ENCODE measurements at regions not wholly inside any gene's neighbourhood (a gene's known extent, or its start where the extent isn't known, plus 50 kb on each side); places are given as distances from the start of the nearest gene placed in this dataset.

DNA sequence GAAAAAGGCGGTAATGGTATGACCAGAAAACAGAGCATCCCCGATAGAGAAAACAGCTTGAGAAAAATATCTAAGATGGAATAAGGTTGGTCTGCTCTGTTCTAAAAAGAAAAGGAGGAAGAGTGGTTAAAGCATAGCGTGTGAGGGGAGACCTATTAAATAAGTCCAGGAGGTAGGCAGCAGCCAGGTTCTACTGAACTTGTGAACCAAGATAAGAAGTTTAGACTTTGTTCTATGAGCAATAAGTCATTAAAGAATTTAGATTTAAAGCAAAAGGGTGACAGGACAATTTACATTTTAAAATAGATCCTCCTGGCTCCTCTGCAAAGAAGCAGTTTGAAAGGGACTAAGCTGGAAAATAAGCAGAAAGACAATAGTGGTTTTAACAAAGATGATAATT lies 81.3 kb upstream of the COX7C start:
- TF ChIP-seq, protein P1, sequence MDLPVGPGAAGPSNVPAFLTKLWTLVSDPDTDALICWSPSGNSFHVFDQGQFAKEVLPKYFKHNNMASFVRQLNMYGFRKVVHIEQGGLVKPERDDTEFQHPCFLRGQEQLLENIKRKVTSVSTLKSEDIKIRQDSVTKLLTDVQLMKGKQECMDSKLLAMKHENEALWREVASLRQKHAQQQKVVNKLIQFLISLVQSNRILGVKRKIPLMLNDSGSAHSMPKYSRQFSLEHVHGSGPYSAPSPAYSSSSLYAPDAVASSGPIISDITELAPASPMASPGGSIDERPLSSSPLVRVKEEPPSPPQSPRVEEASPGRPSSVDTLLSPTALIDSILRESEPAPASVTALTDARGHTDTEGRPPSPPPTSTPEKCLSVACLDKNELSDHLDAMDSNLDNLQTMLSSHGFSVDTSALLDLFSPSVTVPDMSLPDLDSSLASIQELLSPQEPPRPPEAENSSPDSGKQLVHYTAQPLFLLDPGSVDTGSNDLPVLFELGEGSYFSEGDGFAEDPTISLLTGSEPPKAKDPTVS (IDR thresholded peaks at IDR 0.05; ENCODE audit: low read depth, low read length): no peak
- TF ChIP-seq NRF1 (conservative IDR thresholded peaks at IDR 0.05; ENCODE audit: low read depth, low read length) (no peak), ZNF207 (IDR thresholded peaks at IDR 0.05; ENCODE audit: borderline replicate concordance) (no peak), POLR2A (IDR thresholded peaks at IDR 0.05; ENCODE audit: low read depth, low read length) (no peak), CHD2 (IDR thresholded peaks at IDR 0.05; ENCODE audit: borderline replicate concordance, low read depth, low read length) (no peak), GATAD2B (conservative IDR thresholded peaks at IDR 0.05; ENCODE audit: low read depth) (no peak), ZNF217 (IDR thresholded peaks at IDR 0.05) (no peak), ZBED1 (IDR thresholded peaks at IDR 0.05; ENCODE audit: borderline replicate concordance) (no peak), RFX5 (IDR thresholded peaks at IDR 0.05; ENCODE audit: low read depth, low read length) (no peak), KAT2A (conservative IDR thresholded peaks at IDR 0.05; ENCODE audit: control insufficient read depth, low read depth, low read length) (no peak), IKZF1 (conservative IDR thresholded peaks at IDR 0.05) (no peak)
- TF ChIP-seq, protein P2, sequence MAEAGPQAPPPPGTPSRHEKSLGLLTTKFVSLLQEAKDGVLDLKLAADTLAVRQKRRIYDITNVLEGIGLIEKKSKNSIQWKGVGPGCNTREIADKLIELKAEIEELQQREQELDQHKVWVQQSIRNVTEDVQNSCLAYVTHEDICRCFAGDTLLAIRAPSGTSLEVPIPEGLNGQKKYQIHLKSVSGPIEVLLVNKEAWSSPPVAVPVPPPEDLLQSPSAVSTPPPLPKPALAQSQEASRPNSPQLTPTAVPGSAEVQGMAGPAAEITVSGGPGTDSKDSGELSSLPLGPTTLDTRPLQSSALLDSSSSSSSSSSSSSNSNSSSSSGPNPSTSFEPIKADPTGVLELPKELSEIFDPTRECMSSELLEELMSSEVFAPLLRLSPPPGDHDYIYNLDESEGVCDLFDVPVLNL (IDR thresholded peaks at IDR 0.05; ENCODE audit: low read depth, low read length): no peak
- TF ChIP-seq, protein P3, sequence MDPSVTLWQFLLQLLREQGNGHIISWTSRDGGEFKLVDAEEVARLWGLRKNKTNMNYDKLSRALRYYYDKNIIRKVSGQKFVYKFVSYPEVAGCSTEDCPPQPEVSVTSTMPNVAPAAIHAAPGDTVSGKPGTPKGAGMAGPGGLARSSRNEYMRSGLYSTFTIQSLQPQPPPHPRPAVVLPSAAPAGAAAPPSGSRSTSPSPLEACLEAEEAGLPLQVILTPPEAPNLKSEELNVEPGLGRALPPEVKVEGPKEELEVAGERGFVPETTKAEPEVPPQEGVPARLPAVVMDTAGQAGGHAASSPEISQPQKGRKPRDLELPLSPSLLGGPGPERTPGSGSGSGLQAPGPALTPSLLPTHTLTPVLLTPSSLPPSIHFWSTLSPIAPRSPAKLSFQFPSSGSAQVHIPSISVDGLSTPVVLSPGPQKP (IDR thresholded peaks at IDR 0.05; ENCODE audit: low read depth, low read length): no peak
- Histone ChIP-seq H3K4me3 (no peak overlapping the region), H3K4me1 (ENCODE audit: control insufficient read depth, insufficient read depth, low read length) (no peaks in the 10 kb centered on the region), H3K4me2 (ENCODE audit: control insufficient read depth, insufficient read depth) (no peak overlapping the region), H3K27ac (ENCODE audit: control insufficient read depth, insufficient read depth) (no peak overlapping the region), H3K9me3 (replicated peaks; ENCODE audit: control insufficient read depth, insufficient read depth, low read length) (no peaks in the 10 kb centered on the region), H3K9ac (ENCODE audit: control insufficient read depth, insufficient read depth, low read length) (no peak overlapping the region), H4K20me1 (ENCODE audit: control insufficient read depth, insufficient read depth) (no peaks in the 10 kb centered on the region), H3K79me2 (ENCODE audit: control insufficient read depth, insufficient read depth, low read length) (no peaks in the 10 kb centered on the region), H3K36me3 (ENCODE audit: control insufficient read depth in 2 of 2, insufficient read depth in 2 of 2, low read length in 1 of 2) (no peaks in the 10 kb centered on the region), H2AFZ (ENCODE audit: control insufficient read depth, low read depth, low read length) (no peak overlapping the region), H3K27me3 (replicated peaks in 1 of 2; ENCODE audit: control insufficient read depth in 2 of 2, insufficient read depth in 2 of 2, low read length in 1 of 2) (no peaks in the 10 kb centered on the region)
- in situ Hi-C loops (cut with MboI): no loop called here
- RAD21 ChIA-PET (ENCODE audit: unreplicated experiment): no interaction called here
- intact Hi-C loops (cut with micrococcal nuclease; ENCODE audit: unreplicated experiment): no loop called here
- SMC1A ChIA-PET (ENCODE audit: uncharacterized antibody, unreplicated experiment): no interaction called here
- no TSS peak for BruUV-seq (replicated peaks)
- DNase-seq (ENCODE audit: low read depth, low spot score) (no peak), ATAC-seq (no peak), FAIRE-seq (no peak)
- POLR2A ChIA-PET: no interaction called here
- WGBS (ENCODE audit: insufficient coverage, insufficient replicate concordance, low lambda C conversion rate, missing lambda C conversion rate): 59% methylated on average over 3 of the region's 3 CpGs
- CTCF ChIA-PET: no interaction called here
